HEK293 (cell line): ENCODE measurements at regions not wholly inside any gene's neighbourhood (a gene's known extent, or its start where the extent isn't known, plus 50 kb on each side); places are given as distances from the start of the nearest gene placed in this dataset.
A peak's percentile ranks its signal among the peaks of the same experiment; 100 is the strongest.

Experiments
- CTCF ChIA-PET: fragments of 350-600 bp; formaldehyde crosslinking; extraction: SDS; loops from one replicate; lab custom pipeline; 2021; ENCODE audit warnings: antibody characterized with exemption; lab: Yijun Ruan, JAX
- POLR2A ChIA-PET: fragments of 300-600 bp; formaldehyde crosslinking; extraction: SDS; loops from one replicate; lab custom pipeline; 2020; ENCODE audit warnings: antibody characterized with exemption, inconsistent platforms; lab: Yijun Ruan, JAX
- H3K27ac ChIP-seq: fragments of 200-500 bp; sonication (Bioruptor generic); 2 replicates; pipeline ENCODE4 v1.5.1; 2014; ENCODE audit warnings: low read depth, low read length, control low read depth, inconsistent platforms; ENCODE audit errors: extremely low read depth
- H3K36me3 ChIP-seq, 2 experiments: fragments of 200-500 bp in 1 of 2; sonication (Bioruptor generic) in 1 of 2; 1 replicate in 1 of 2; 2 replicates in 1 of 2; pipeline ENCODE4 v1.5.1; 2014 to 2017; ENCODE audit warnings: inconsistent platforms in 2 of 2, low read length in 2 of 2; ENCODE audit not compliant: control insufficient read depth in 2 of 2, insufficient read depth in 1 of 2
- H3K4me1 ChIP-seq: fragments of 200-500 bp; sonication (Bioruptor generic); 2 replicates; pipeline ENCODE4 v1.5.1; 2014; ENCODE audit warnings: mild to moderate bottlenecking, low read length, inconsistent platforms; ENCODE audit not compliant: control insufficient read depth, insufficient read depth
- H3K4me3 ChIP-seq: 2 replicates; pipeline ENCODE4 v1.5.1; 2011; ENCODE audit warnings: low read depth, mild to moderate bottlenecking, control low read depth, low read length, moderate library complexity
- H3K9me3 ChIP-seq: fragments of 200-500 bp; sonication (Bioruptor generic); 2 replicates; pipeline ENCODE4 v1.5.1; 2014; ENCODE audit warnings: low read depth, low read length, inconsistent platforms; ENCODE audit not compliant: control insufficient read depth, insufficient read depth
- KLF10 ChIP-seq: fragments of 450-650 bp; IDR thresholded peaks from 2 replicates; pipeline ENCODE4 v1.5.1; 2018; ENCODE audit warnings: missing biosample characterization, mild to moderate bottlenecking, missing genetic modification characterization
- SCRT1 ChIP-seq: fragments of 450-650 bp; formaldehyde crosslinking; IDR thresholded peaks from 2 replicates; pipeline ENCODE4 v1.5.1; 2016; ENCODE audit warnings: missing biosample characterization, missing genetic modification characterization, borderline replicate concordance
- ZFP3 ChIP-seq: fragments of 450-650 bp; formaldehyde crosslinking; IDR thresholded peaks from 2 replicates; pipeline ENCODE4 v1.5.1; 2016; ENCODE audit warnings: low read depth, missing biosample characterization, missing genetic modification characterization
- ZFP69B ChIP-seq: fragments of 450-650 bp; formaldehyde crosslinking; IDR thresholded peaks from 2 replicates; pipeline ENCODE4 v1.5.1; 2016; ENCODE audit warnings: missing biosample characterization, missing genetic modification characterization
- ZNF23 ChIP-seq: fragments of 450-650 bp; formaldehyde crosslinking; IDR thresholded peaks from 2 replicates; pipeline ENCODE4 v1.5.1; 2016; ENCODE audit warnings: missing biosample characterization, missing genetic modification characterization, borderline replicate concordance
- ZNF248 ChIP-seq: fragments of 450-650 bp; formaldehyde crosslinking; IDR thresholded peaks from 2 replicates; pipeline ENCODE4 v1.5.1; 2017; ENCODE audit warnings: missing biosample characterization, missing genetic modification characterization
- ZNF302 ChIP-seq: fragments of 450-650 bp; formaldehyde crosslinking; IDR thresholded peaks from 2 replicates; pipeline ENCODE4 v1.5.1; 2016; ENCODE audit warnings: missing biosample characterization, missing genetic modification characterization, low read depth
- ZNF350 ChIP-seq: fragments of 450-650 bp; formaldehyde crosslinking; IDR thresholded peaks from 2 replicates; pipeline ENCODE4 v1.5.0; 2017; ENCODE audit warnings: missing biosample characterization, mild to moderate bottlenecking, missing genetic modification characterization
- ZNF404 ChIP-seq: fragments of 450-650 bp; formaldehyde crosslinking; IDR thresholded peaks from 2 replicates; pipeline ENCODE4 v1.5.1; 2017; ENCODE audit warnings: missing biosample characterization, missing genetic modification characterization
- ZNF513 ChIP-seq: fragments of 450-650 bp; IDR thresholded peaks from 2 replicates; pipeline ENCODE4 v1.5.1; 2018; ENCODE audit warnings: missing biosample characterization, missing genetic modification characterization
- ZNF654 ChIP-seq: fragments of 450-650 bp; formaldehyde crosslinking; IDR thresholded peaks from 2 replicates; pipeline ENCODE4 v1.5.1; 2016; ENCODE audit warnings: low read depth, missing biosample characterization, missing genetic modification characterization
- TF ChIP-seq, protein P1 (sequence below): fragments of 450-650 bp; formaldehyde crosslinking; IDR thresholded peaks from 2 replicates; pipeline ENCODE4 v1.5.1; 2016; ENCODE audit warnings: missing biosample characterization, missing genetic modification characterization
- TF ChIP-seq, protein P2 (sequence below): fragments of 450-650 bp; formaldehyde crosslinking; IDR thresholded peaks from 2 replicates; pipeline ENCODE4 v1.5.1; 2016; ENCODE audit warnings: missing biosample characterization, missing genetic modification characterization
- TF ChIP-seq, protein P3 (sequence below): fragments of 450-650 bp; formaldehyde crosslinking; IDR thresholded peaks from 2 replicates; pipeline ENCODE4 v1.5.1; 2016; ENCODE audit warnings: missing biosample characterization, missing genetic modification characterization
- TF ChIP-seq, protein P4 (sequence below): fragments of 450-650 bp; formaldehyde crosslinking; IDR thresholded peaks from 2 replicates; pipeline ENCODE4 v1.5.0; 2017; ENCODE audit warnings: missing biosample characterization, missing genetic modification characterization, borderline replicate concordance

- Histone ChIP-seq H3K36me3 (no peaks in the 10 kb centered on the region), H3K9me3 (no peaks in the 10 kb centered on the region), H3K4me3 (no peak overlapping the region)
- CTCF ChIA-PET = interaction anchor here (0.6 to 2.7 kb wide), 33 partner anchors 8 to 1089 kb away, joined by 3 to 13 read pairs (median 4); partner anchors contain the start of genes DCDC1 and DNAJC24
- TF ChIP-seq, protein P1, sequence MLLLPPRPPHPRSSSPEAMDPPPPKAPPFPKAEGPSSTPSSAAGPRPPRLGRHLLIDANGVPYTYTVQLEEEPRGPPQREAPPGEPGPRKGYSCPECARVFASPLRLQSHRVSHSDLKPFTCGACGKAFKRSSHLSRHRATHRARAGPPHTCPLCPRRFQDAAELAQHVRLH (tag by site-specific recombination) = no peak
- TF ChIP-seq ZNF654 (tag by site-specific recombination) (peak; percentile 49), ZFP3 (tag by site-specific recombination) (no peak), ZNF404 (tag by site-specific recombination) (no peak), KLF10 (tag by site-specific recombination) (no peak), ZNF248 (tag by site-specific recombination) (no peak)
- TF ChIP-seq, all 188 proteins: peak for 1
- POLR2A ChIA-PET = no interaction called here
- H3K27ac ChIP-seq = no peak overlapping the region
- H3K4me1 ChIP-seq = no peaks in the 10 kb centered on the region
Measured at GRCh38 chr11:32006799-32007388, 84.0 kb upstream of the RCN1 start.

DNA sequence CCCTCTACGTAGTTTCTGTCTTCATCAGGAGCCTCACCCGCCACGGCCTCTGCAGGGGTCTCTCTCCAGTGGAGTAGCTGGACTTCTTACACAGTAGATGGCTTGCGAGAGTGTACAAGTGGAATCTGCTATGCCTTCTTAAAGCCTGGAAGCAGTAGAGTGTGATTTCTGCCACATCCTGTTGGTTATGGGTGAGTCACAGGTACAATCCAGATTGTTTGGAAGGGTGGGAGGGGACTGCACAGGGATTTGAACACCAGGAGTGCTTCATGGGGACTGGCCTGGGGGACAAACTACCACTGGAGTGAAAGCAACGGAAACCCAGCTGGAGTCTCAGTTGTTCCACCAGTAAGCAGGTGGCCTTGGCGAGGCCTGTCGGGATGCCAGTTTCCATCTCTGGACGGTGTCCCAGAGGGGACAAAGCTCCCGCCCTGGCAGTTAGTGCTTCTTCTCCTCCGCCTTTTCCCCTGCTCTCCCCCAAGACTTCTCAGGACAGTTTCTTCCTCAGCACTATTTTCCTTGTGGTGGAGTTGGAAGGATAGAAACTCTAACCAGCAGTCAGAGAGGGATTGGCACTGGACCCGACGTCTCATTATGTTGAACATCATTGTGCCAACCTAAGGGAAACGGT is 85.0 kb upstream of the RCN1 start:
- Histone ChIP-seq H3K36me3 (no peaks in the 10 kb centered on the region), H3K9me3 (no peaks in the 10 kb centered on the region), H3K4me1 (no peaks in the 10 kb centered on the region), H3K4me3 (no peak overlapping the region), H3K27ac (no peak overlapping the region)
- no peak for TF ChIP-seq ZNF513 (tag by site-specific recombination)
- TF ChIP-seq, protein P2, sequence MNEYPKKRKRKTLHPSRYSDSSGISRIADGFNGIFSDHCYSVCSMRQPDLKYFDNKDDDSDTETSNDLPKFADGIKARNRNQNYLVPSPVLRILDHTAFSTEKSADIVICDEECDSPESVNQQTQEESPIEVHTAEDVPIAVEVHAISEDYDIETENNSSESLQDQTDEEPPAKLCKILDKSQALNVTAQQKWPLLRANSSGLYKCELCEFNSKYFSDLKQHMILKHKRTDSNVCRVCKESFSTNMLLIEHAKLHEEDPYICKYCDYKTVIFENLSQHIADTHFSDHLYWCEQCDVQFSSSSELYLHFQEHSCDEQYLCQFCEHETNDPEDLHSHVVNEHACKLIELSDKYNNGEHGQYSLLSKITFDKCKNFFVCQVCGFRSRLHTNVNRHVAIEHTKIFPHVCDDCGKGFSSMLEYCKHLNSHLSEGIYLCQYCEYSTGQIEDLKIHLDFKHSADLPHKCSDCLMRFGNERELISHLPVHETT (tag by site-specific recombination) = no peak
- TF ChIP-seq SCRT1 (tag by site-specific recombination) = no peak
- TF ChIP-seq, protein P3, sequence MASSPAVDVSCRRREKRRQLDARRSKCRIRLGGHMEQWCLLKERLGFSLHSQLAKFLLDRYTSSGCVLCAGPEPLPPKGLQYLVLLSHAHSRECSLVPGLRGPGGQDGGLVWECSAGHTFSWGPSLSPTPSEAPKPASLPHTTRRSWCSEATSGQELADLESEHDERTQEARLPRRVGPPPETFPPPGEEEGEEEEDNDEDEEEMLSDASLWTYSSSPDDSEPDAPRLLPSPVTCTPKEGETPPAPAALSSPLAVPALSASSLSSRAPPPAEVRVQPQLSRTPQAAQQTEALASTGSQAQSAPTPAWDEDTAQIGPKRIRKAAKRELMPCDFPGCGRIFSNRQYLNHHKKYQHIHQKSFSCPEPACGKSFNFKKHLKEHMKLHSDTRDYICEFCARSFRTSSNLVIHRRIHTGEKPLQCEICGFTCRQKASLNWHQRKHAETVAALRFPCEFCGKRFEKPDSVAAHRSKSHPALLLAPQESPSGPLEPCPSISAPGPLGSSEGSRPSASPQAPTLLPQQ (tag by site-specific recombination) = no peak
- TF ChIP-seq, protein P4, sequence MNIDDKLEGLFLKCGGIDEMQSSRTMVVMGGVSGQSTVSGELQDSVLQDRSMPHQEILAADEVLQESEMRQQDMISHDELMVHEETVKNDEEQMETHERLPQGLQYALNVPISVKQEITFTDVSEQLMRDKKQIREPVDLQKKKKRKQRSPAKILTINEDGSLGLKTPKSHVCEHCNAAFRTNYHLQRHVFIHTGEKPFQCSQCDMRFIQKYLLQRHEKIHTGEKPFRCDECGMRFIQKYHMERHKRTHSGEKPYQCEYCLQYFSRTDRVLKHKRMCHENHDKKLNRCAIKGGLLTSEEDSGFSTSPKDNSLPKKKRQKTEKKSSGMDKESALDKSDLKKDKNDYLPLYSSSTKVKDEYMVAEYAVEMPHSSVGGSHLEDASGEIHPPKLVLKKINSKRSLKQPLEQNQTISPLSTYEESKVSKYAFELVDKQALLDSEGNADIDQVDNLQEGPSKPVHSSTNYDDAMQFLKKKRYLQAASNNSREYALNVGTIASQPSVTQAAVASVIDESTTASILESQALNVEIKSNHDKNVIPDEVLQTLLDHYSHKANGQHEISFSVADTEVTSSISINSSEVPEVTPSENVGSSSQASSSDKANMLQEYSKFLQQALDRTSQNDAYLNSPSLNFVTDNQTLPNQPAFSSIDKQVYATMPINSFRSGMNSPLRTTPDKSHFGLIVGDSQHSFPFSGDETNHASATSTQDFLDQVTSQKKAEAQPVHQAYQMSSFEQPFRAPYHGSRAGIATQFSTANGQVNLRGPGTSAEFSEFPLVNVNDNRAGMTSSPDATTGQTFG (tag by site-specific recombination) = no peak
- no peak for TF ChIP-seq ZNF23 (tag by site-specific recombination)
- no peak for TF ChIP-seq ZFP69B
- no peak for TF ChIP-seq ZNF350 (tag by site-specific recombination)
- TF ChIP-seq ZNF302 = no peak
- CTCF ChIA-PET = interaction anchor here (0.6 to 2.7 kb wide), 5 partner anchors 12 to 554 kb away, joined by 3 to 13 read pairs (median 6); no protein-coding TSS in a partner anchor
- POLR2A ChIA-PET = interaction anchor here (0.5 kb wide), 1 partner anchor 35 kb away, joined by 3 read pairs; no protein-coding TSS in a partner anchor
